HEK293 (cell line): ENCODE measurements at regions not wholly inside any gene's neighbourhood (a gene's known extent, or its start where the extent isn't known, plus 50 kb on each side); places are given as distances from the start of the nearest gene placed in this dataset.

ENCODE experiments used
- CTCF ChIP-seq: fragments of 450-650 bp; formaldehyde crosslinking; IDR thresholded peaks from 2 replicates; pipeline ENCODE4 v1.5.1; 2016; ENCODE audit warnings: missing biosample characterization, missing genetic modification characterization
- GLIS1 ChIP-seq: fragments of 450-650 bp; formaldehyde crosslinking; IDR thresholded peaks from 2 replicates; pipeline ENCODE4 v1.5.1; 2016; ENCODE audit warnings: missing biosample characterization, missing genetic modification characterization
- YY1 ChIP-seq: fragments of 450-650 bp; formaldehyde crosslinking; IDR thresholded peaks from 2 replicates; pipeline ENCODE4 v1.5.1; 2018; ENCODE audit warnings: missing biosample characterization, missing genetic modification characterization
- ZBTB49 ChIP-seq: fragments of 450-650 bp; formaldehyde crosslinking; IDR thresholded peaks from 2 replicates; pipeline ENCODE4 v1.5.1; 2016; ENCODE audit warnings: missing biosample characterization, missing genetic modification characterization, low read depth
- ZBTB8A ChIP-seq: fragments of 450-650 bp; formaldehyde crosslinking; IDR thresholded peaks from 2 replicates; pipeline ENCODE4 v1.5.1; 2016; ENCODE audit warnings: missing biosample characterization, missing genetic modification characterization
- ZNF37A ChIP-seq: fragments of 450-650 bp; IDR thresholded peaks from 2 replicates; pipeline ENCODE4 v1.5.1; 2018; ENCODE audit warnings: missing biosample characterization, missing genetic modification characterization
- ZNF513 ChIP-seq: fragments of 450-650 bp; IDR thresholded peaks from 2 replicates; pipeline ENCODE4 v1.5.1; 2018; ENCODE audit warnings: missing biosample characterization, missing genetic modification characterization
- ZNF514 ChIP-seq: fragments of 450-650 bp; formaldehyde crosslinking; IDR thresholded peaks from 2 replicates; pipeline ENCODE4 v1.5.1; 2016; ENCODE audit warnings: missing biosample characterization, missing genetic modification characterization
- ZNF785 ChIP-seq: fragments of 450-650 bp; formaldehyde crosslinking; IDR thresholded peaks from 2 replicates; pipeline ENCODE4 v1.5.1; 2016; ENCODE audit warnings: missing biosample characterization, missing genetic modification characterization

GRCh38 chr2:57796527-57796926 lies 250.1 kb upstream of the VRK2 start:
- TF ChIP-seq ZNF513 (tag by site-specific recombination): no peak
- TF ChIP-seq ZNF785 (tag by site-specific recombination): no peak
- TF ChIP-seq ZBTB8A (tag by site-specific recombination): no peak
- no peak for TF ChIP-seq GLIS1 (tag by site-specific recombination)
- no peak for TF ChIP-seq CTCF (tag by site-specific recombination)
- no peak for TF ChIP-seq ZBTB49 (tag by site-specific recombination)
- TF ChIP-seq YY1 (tag by site-specific recombination): no peak
- TF ChIP-seq ZNF514 (tag by site-specific recombination): no peak
- no peak for TF ChIP-seq ZNF37A
